ENCODE measurements at regions not wholly inside any gene's neighbourhood (a gene's known extent, or its start where the extent isn't known, plus 50 kb on each side); places are given as distances from the start of the nearest gene placed in this dataset.

DNA sequence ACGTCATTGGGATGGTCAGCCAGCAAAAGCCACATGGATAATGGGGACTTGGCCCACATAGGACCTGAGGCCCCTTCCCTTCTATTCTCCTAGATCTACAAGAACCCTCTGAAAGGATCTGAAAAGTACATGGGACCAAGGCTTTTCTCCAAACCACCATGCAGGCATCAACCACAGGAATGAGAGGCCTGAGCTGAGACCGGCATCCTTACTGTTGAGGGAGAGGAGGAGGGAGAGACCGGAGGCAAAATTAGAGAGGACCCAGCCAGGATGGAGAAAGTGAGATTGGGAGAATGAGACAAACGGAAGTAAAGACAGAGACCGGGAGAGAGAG is 281.7 kb downstream of the RRAGC start:
- DNase-seq (ENCODE audit: low read depth, low spot score): no peak

- no peak for DNase-seq (ENCODE audit: low read depth, low spot score)
Observed at GRCh38 chr1:38577385-38577784, 282.2 kb downstream of the RRAGC start.

DNA sequence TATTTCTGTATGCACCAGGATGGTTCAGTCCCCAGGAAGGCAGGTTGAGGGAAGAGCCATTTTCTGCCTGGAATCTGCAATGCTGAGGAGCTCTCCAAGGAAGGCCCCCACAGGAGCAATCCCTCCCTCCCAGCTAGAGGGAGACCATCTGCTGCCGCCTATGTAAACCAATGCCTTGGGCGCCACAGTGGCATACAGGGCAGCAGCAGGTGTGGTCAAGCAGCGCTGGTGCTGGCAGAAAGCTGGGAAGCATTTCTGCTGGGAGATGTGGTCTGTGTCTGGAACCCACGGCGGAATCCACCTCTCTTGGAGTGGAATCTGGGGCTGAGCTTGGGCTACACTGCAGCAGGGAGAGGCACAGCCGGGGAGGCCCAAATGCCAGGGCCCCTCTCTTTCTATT is 283.3 kb downstream of the RRAGC start:
- no peak for DNase-seq (ENCODE audit: low read depth, low spot score)

DNA sequence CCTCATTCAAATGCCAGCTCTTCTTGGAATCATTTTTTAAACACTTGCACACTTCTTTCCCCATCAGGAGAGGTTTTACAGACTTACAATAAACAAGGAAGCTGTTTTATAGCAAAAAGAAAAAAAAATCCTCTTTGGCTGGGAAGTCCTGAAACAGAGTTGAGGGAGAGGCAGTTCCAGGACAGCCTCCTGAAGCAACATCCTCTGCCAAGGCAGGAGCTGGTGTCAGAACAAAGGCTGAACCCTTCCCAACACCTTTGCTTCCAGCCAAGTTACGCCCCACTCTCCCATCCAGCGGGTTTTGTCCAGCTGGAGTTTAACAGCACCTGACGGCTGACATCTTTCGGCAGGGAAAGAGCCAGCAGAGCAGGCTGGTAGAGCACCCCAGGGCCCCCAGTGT is 287.8 kb downstream of the RRAGC start:
- no peak for DNase-seq (ENCODE audit: low read depth, low spot score)

DNA sequence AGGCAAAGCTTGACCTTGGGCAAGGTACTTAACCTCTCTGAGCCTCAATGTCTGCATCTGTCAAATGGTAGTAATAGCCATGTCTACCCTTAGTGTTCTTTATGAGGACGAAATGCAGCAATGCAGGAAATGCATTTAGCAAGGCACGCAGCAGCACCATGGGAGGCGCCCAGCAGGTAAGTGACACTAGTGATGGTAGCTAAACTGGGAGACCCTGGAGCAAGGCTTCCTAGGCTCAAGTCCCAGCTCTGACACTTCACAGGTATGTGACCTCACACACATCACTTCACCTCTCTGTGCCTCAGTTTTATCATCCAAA is 289.0 kb downstream of the RRAGC start:
- DNase-seq (ENCODE audit: low read depth, low spot score): no peak

GRCh38 chr1:38569932-38570656 is 289.5 kb downstream of the RRAGC start:
- DNase-seq (ENCODE audit: low read depth, low spot score): no peak

DNA sequence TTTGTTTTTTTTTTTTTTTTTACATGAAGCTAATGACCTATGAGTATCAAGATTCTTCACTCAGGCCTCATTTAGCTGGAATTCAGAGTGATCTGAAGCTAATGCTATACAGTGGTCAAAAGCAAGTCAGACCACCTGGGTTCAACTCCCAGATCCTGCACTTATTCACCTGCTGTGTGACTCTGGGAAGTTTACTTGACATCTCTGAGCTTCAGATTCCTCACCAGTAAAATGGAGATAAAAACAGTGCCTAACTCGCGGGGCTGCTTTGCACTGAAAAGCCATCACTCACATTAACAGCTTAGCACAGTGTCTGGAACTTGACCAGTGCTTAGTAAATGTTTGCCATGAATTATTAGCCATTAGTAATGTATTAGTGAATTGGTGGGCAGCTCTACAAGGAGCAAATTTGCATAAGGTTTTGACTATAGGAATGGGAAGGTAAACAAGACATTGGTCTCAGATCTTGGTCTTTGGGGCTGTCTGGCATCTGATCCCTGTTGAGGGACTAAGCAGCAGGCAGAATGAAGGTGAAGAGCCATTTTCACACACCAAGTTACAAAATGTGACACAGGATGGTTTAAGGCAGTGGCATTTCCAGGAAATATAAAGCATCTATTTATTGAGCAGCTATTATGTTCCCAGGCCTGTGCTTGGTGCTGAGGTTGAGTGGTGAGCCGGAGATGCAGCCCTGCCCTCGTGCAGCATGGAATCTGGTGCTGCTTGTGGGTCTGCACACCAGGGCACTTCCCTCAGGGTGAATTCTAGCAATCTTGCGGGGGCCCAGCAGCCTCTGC is 291.3 kb downstream of the RRAGC start:
- no peak for DNase-seq (ENCODE audit: low read depth, low spot score)

DNA sequence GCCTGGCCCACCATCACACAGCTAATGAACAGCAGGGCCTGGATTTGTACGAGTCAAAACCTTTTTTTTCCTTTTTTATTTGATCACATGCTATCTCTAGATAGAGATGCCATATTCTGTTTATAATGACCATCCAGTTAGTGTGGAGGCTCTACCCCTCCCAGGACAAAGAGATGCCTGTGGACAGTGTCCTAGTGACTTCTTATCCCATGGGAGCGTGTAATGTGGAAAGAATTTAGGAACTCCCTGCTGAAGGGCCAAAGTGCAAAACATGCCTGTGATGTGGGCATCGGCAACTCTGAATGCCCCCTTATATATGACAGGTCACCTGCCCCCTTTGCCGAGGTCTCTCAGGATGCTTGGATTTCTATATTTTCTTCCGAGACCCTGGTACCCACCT is 292.2 kb downstream of the RRAGC start:
- DNase-seq (ENCODE audit: low read depth, low spot score): no peak

DNA sequence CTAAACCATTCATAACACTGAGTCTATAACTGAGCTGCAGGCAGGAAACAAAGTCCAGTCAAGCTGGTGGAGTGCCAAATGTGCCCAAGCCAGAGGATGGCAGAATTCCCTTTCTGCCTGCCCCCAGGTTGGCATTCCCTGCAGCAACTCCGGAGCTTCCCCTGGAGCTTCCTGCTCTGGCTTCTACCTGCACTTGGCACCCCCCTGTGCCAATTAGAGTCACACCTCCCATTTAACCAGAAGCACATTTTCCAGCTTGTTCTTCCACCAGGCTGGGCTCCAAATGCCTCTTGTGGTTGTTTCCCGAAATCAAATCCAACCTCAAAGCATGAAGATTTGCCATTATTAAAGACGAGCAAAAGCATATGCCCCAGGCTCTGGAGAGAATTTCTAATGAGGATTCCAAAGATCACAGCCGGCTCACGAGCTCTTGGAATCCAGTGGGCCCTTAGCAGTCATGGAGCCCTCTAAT is 294.5 kb downstream of the RRAGC start:
- DNase-seq (ENCODE audit: low read depth, low spot score): no peak

DNA sequence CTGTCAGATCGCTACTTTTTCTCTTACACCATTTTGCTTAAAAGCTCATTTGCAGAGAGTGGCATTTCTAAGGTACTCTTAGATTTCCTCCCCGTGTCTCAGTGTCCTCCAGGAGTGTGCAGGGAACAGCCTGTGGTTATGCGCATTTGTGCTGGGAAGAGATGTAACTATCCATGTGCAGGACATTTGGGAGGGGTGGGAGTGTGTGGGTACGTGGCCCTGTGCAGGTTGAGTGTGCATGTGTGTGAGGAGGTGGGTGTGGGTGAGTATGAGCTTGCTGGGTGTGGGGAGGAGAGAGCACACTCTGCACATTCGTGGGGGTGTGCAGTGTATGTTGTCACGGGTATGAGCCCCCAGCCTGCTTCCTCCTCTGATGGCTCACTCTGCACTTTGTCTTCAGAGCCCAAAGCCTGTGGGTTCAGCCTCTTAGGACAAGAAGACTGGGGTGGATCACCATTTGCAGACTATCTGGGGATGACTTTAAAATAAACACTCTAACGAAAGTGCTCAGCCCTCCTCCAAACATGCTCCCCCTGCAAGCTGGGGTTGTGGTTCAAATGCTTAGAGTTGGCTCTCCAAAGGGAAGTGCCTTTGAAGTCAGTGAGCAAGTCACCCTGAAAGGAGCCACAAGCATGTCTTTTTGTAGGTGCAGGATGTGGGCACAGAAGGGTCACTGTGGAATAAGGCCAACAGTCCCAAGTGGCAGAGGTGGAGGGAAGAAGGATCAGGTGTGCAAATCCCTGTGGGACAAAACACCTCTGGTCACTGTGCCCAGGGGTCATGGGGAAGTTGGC is 295.4 kb downstream of the RRAGC start:
- no peak for DNase-seq (ENCODE audit: low read depth, low spot score)

GRCh38 chr1:38561725-38562124 is 297.8 kb downstream of the RRAGC start:
- no peak for DNase-seq (ENCODE audit: low read depth, low spot score)

GRCh38 chr1:38561110-38561509 is 298.5 kb downstream of the RRAGC start:
- no peak for DNase-seq (ENCODE audit: low read depth, low spot score)

- DNase-seq (ENCODE audit: low read depth, low spot score): no peak
Observed at GRCh38 chr1:38560457-38560856, 299.1 kb downstream of the RRAGC start.

DNA sequence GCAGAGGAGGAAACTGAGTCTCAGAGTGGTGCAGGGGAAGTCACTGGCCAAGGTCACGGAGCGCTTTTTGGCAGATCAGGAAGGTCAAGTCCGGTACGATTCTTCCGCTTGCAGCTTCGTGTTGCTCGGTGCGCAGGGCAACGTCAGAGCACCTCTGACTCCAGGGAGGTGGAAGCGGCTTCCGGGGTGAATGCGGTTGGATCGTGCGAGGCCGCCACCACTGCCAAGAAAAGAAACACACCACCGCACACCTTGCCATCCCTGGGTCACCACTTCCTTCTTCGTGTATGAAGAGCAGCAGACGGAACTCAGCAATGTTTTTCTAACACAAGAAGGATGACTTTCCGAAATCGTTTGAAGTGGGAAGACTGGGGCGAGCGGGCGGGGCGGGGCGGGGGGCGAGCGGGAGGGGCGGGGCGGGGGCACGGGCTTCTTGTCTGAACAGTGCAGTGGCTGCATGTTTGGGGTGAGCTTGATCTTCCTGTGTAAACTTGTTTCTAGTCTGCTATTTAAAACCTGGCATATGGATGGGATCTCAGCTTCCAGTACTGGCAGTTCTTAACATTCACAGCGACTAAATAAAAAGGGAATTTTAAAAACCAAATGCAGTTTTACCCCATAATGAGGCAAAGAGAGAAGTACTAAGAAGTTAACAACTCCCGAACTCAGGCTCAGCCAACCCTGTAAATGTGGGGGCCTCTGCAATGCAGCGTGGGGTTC is 300.0 kb downstream of the RRAGC start:
- DNase-seq (ENCODE audit: low read depth, low spot score): peak; percentile 61

DNA sequence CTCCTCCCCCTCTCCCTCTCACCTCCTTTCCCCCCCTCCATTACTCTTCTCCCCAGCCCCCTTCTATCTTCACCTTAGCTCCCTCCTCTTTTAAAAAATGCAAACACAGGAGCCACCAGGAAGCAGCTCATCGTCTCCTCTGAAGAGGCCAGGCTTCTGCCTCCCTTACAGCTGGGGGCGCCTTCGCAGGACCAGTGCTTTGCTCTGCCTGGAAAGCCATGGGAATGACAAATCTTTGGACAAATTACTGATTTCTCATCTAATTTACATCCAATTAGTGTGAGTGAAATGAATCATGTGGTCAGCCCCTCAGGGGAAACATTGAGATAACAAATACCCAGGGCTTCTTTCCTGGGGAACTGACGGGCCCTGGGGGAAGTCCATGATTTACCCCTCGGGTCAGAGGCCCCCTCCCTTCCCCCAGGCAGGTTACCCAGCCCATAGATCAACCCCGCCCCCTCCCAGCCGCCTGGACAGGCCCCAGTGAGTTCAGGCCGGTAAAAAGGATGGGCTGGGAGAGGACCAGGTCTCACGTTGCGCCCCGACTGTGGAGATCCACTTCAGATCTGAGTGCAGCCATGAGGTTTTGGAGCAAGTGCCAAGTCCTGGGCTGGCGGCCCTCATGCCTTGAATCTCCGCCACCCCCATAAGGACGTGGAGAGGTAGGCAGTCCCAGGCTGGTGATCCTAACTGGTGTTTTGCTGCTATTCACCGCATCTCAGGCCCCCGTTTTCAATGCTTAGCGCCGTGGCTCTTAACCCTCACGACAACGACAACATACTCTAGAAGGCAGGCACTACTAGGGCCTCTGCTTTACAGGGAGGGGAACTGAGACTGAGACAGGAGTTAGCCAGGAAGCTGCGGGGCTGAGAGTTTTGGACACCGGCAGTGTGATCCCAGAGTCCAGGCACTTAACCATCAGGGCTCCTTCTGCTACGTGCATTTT is 300.8 kb downstream of the RRAGC start:
- DNase-seq (ENCODE audit: low read depth, low spot score): no peak

- DNase-seq (ENCODE audit: low read depth, low spot score): no peak
Observed at GRCh38 chr1:38558055-38558454, 301.5 kb downstream of the RRAGC start.

DNA sequence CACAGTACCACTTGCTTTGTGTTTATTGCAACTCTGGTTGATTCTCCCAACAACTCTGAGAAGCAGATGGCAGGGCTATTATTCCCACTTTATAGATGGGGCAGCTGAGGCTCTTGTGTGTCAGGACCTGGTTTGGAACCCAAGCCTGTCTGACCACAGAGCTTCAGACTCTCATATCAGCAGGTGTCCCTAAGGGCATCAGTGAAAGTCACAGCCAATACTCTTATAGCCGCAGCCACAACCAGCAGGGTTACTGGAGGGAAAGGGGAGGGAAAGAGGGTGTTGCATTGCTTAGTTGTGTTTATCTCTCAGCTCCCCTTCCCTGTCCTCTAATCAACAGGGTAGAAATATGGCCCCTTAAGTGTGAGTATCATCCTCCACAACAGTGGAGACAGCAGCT is 304.0 kb downstream of the RRAGC start:
- DNase-seq (ENCODE audit: low read depth, low spot score): no peak

GRCh38 chr1:38555130-38555529 is 304.4 kb downstream of the RRAGC start:
- no peak for DNase-seq (ENCODE audit: low read depth, low spot score)

DNA sequence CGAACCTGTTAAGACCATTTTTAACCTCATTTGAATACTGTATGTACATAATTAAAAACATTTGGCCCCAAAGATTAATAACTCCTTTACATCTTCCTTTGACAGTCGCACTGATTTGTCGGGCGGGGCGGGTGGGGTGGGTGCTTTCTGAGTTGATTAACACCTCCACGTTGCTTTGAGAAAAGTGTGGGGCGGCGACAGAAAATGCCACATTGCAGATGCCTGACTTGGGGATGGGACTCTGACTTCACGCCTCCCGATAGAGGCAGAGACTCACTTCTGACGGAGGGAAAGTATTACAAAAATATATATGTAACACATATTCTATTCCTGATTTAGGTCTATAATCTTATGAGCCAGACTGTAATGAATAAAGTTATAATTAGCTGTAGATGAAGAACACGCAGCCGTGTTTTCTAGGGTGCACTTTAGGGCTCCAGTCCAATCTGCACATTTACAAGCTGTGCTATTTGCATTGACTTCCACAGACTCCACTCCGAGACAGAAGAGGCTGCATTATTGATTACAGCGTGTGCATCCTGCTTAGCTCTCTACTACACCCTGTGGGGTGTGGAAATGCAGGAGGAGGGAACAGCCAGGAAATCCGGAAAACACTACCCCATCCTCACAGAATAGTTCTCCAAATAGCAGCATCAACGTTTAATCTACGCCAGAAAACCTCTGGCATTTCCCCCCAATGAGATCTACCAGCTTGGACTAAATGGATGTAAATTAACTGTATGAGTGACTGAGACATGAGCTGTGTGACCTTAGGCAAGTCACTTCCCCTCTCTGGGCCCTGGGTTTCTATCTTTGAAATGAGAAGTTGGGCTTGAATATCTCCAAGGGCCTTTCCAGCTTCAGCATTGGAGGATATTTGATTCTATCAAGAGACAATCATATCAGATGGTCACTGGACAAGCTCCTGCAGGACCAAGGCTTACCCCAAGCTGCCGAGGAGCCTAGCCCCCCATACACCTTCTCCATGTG is 308.0 kb downstream of the RRAGC start:
- no peak for DNase-seq (ENCODE audit: low read depth, low spot score)

- no peak for DNase-seq (ENCODE audit: low read depth, low spot score)
Observed at GRCh38 chr1:38549191-38549590, 310.4 kb downstream of the RRAGC start.

Measured in activated CD4-positive, CD25-positive, alpha-beta regulatory T cell treated with anti-CD3 and anti-CD28 coated beads, Interleukin-2, amount 50 U/mL, for 16 hours (primary cell).